OCI-LY7 (cell line): ENCODE measurements at regions not wholly inside any gene's neighbourhood (a gene's known extent, or its start where the extent isn't known, plus 50 kb on each side); places are given as distances from the start of the nearest gene placed in this dataset.

Experiments
- BruUV-seq: library from RNA; stranded (reverse); fragments of 400-500 nt; replicated peaks from 2 replicates; lab custom pipeline; 2021; lab: Mats Ljungman, UMichigan
- CTCF ChIA-PET: fragments of 300-600 bp; sonication (Branson Sonifier 250); formaldehyde crosslinking; loops from one replicate; lab custom pipeline; 2022; ENCODE audit warnings: antibody characterized with exemption; ENCODE audit not compliant: unreplicated experiment; lab: Charles Lee
- POLR2A ChIA-PET: fragments of 300-600 bp; sonication (Branson Sonifier 250); formaldehyde crosslinking; loops from one replicate; lab custom pipeline; 2022; ENCODE audit warnings: antibody characterized with exemption; lab: Charles Lee
- DNase-seq: peaks from one replicate; pipeline ENCODE4 v3.0.0-alpha.2; 2015; ENCODE audit warnings: low spot score
- H2AFZ ChIP-seq: fragments of 200-600 bp; sonication (generic), shearing (Covaris generic); 2 replicates; pipeline ENCODE4 v1.6.1; 2014; ENCODE audit warnings: mild to moderate bottlenecking, antibody characterized with exemption, low read length, moderate library complexity
- H3K27ac ChIP-seq: fragments of 200-600 bp; sonication (generic); 2 replicates; pipeline ENCODE4 v1.5.1; 2014; ENCODE audit warnings: mixed run types, low read depth, mild to moderate bottlenecking, moderate library complexity, low read length, inconsistent platforms; ENCODE audit not compliant: poor library complexity, severe bottlenecking
- H3K36me3 ChIP-seq: fragments of 200-600 bp; sonication (generic); 2 replicates; pipeline ENCODE4 v1.6.1; 2014; ENCODE audit warnings: mild to moderate bottlenecking, antibody characterized with exemption, low read length, moderate library complexity, mixed read lengths; ENCODE audit not compliant: insufficient read depth
- H3K4me1 ChIP-seq: fragments of 200-600 bp; sonication (generic); 2 replicates; pipeline ENCODE4 v1.5.1; 2014; ENCODE audit warnings: mild to moderate bottlenecking, low read length; ENCODE audit not compliant: insufficient read depth, poor library complexity, severe bottlenecking
- H3K4me2 ChIP-seq: fragments of 200-600 bp; sonication (generic); 2 replicates; pipeline ENCODE4 v1.6.1; 2014; ENCODE audit warnings: mild to moderate bottlenecking, low read length
- H3K4me3 ChIP-seq: fragments of 200-600 bp; sonication (generic); 2 replicates; pipeline ENCODE4 v1.5.1; 2014; ENCODE audit warnings: mild to moderate bottlenecking, low read depth, low read length; ENCODE audit not compliant: poor library complexity, severe bottlenecking
- H3K79me2 ChIP-seq: fragments of 200-600 bp; sonication (generic); 2 replicates; pipeline ENCODE4 v1.6.1; 2016; ENCODE audit warnings: low read depth, mild to moderate bottlenecking, low read length, moderate library complexity, mixed read lengths; ENCODE audit not compliant: insufficient read depth
- H3K9me2 ChIP-seq: fragments of 200-600 bp; sonication (generic); 2 replicates; pipeline ENCODE4 v1.6.1; 2016; ENCODE audit warnings: mild to moderate bottlenecking, low read length, mixed read lengths; ENCODE audit not compliant: insufficient read depth
- H3K9me3 ChIP-seq: fragments of 200-600 bp; sonication (generic); 2 replicates; pipeline ENCODE4 v1.6.1; 2014; ENCODE audit warnings: mild to moderate bottlenecking, mixed run types, low read length, mixed read lengths
- H4K20me1 ChIP-seq: fragments of 200-600 bp; sonication (generic); 2 replicates; pipeline ENCODE4 v1.6.1; 2014; ENCODE audit warnings: mild to moderate bottlenecking, antibody characterized with exemption, low read length, moderate library complexity, mixed read lengths; ENCODE audit not compliant: insufficient read depth
- EZH2phosphoT487 ChIP-seq: fragments of 200-600 bp; sonication (generic); IDR thresholded peaks from 2 replicates; pipeline ENCODE4 v1.6.1; 2018; ENCODE audit warnings: low read depth, borderline replicate concordance, mild to moderate bottlenecking, mixed run types, antibody characterized with exemption, low read length, moderate library complexity, mixed read lengths
- intact Hi-C: fragments of 100-400 bp; cut with micrococcal nuclease; formaldehyde crosslinking; loops from one replicate; pipeline ENCODE4 v1.10.0; 2022; ENCODE audit not compliant: unreplicated experiment
- TF ChIP-seq, protein P1 (sequence below): fragments of 200-600 bp; sonication (generic); conservative IDR thresholded peaks from 2 replicates; pipeline ENCODE4 v1.5.1; 2014; ENCODE audit warnings: mild to moderate bottlenecking, antibody characterized with exemption, low read length, moderate library complexity, mixed read lengths

DNA sequence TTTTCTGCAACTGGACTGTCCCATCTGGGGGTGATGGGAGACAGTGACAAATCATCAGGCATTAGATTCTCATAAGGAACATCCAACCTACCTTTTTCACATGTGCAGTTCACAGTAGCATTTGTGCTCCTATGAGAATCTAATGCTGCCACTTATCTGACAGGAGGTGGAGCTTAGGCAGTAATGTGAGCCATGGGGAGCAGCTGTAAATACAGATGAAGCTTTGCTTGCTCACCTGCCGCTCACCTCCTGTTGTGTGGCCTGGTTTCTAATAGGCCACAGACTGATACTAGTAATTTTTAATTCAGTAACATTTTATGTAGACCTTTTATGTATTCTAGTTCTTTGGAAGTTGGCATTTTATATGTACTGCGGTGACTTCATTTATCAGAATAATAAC is 180.1 kb upstream of the SPOPL start:
- TF ChIP-seq, protein P1, sequence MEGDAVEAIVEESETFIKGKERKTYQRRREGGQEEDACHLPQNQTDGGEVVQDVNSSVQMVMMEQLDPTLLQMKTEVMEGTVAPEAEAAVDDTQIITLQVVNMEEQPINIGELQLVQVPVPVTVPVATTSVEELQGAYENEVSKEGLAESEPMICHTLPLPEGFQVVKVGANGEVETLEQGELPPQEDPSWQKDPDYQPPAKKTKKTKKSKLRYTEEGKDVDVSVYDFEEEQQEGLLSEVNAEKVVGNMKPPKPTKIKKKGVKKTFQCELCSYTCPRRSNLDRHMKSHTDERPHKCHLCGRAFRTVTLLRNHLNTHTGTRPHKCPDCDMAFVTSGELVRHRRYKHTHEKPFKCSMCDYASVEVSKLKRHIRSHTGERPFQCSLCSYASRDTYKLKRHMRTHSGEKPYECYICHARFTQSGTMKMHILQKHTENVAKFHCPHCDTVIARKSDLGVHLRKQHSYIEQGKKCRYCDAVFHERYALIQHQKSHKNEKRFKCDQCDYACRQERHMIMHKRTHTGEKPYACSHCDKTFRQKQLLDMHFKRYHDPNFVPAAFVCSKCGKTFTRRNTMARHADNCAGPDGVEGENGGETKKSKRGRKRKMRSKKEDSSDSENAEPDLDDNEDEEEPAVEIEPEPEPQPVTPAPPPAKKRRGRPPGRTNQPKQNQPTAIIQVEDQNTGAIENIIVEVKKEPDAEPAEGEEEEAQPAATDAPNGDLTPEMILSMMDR = no peak
- no peak for TF ChIP-seq EZH2phosphoT487
- no TSS peak for BruUV-seq

DNA sequence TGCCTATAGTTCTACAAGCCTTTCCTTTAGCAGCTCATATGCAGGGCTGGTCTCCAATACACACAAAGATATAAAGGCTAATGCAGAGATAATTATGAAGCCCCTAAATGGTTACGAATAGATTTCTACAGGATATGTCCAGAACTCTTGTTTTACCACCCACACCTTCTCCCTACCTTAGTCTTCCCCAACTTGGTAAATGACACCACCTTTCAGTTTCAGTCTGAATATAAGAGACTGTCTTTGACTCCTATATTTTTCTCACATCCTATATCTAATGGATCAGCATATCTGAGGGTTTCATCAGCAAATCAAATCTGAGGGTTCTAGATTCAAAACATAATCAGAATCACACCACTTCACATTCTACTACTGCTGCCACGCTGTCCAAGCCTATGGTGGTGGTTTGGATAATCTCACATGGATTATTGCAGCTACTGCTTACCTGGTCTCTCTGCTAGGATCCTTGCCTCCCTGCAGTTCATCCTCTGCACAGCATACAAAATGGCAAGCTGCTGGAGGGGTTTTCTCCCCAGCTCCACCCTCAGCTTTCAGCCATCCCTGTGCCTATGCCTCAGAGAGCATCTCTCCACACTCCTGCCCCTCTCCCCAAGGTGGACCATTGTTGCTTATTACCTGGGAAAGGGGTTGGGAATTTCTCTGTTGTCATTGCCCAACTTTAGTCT is 178.0 kb upstream of the SPOPL start:
- H3K4me2 ChIP-seq = no peak overlapping the region
- H2AFZ ChIP-seq = no peak overlapping the region
- no peaks in the 10 kb centered on the region for H3K9me3 ChIP-seq
- TF ChIP-seq, protein P1 = no peak
- TF ChIP-seq EZH2phosphoT487 = no peak
- H3K9me2 ChIP-seq = no peaks in the 10 kb centered on the region
- no TSS peak for BruUV-seq
- H3K27ac ChIP-seq = no peak overlapping the region
- no peaks in the 10 kb centered on the region for H3K4me1 ChIP-seq
- ChIA-PET CTCF (no interaction called here), POLR2A (no interaction called here)
- intact Hi-C loops = no loop called here
- no peak overlapping the region for H3K4me3 ChIP-seq
- no peaks in the 10 kb centered on the region for H4K20me1 ChIP-seq
- no peaks in the 10 kb centered on the region for H3K36me3 ChIP-seq
- H3K79me2 ChIP-seq = no peaks in the 10 kb centered on the region
- DNase-seq = no peak

More for the DNA sequence above, 180.1 kb upstream of the SPOPL start:
- H3K9me2 ChIP-seq = no peaks in the 10 kb centered on the region
- DNase-seq = no peak
- no peak overlapping the region for H3K4me3 ChIP-seq
- no peaks in the 10 kb centered on the region for H3K4me1 ChIP-seq
- no peaks in the 10 kb centered on the region for H4K20me1 ChIP-seq
- intact Hi-C loops = no loop called here
- H3K27ac ChIP-seq = no peak overlapping the region
- H3K79me2 ChIP-seq = no peaks in the 10 kb centered on the region
- no peak overlapping the region for H2AFZ ChIP-seq
- no peaks in the 10 kb centered on the region for H3K9me3 ChIP-seq
- no peak overlapping the region for H3K4me2 ChIP-seq
- ChIA-PET POLR2A (no interaction called here), CTCF (no interaction called here)
- H3K36me3 ChIP-seq = no peaks in the 10 kb centered on the region

DNA sequence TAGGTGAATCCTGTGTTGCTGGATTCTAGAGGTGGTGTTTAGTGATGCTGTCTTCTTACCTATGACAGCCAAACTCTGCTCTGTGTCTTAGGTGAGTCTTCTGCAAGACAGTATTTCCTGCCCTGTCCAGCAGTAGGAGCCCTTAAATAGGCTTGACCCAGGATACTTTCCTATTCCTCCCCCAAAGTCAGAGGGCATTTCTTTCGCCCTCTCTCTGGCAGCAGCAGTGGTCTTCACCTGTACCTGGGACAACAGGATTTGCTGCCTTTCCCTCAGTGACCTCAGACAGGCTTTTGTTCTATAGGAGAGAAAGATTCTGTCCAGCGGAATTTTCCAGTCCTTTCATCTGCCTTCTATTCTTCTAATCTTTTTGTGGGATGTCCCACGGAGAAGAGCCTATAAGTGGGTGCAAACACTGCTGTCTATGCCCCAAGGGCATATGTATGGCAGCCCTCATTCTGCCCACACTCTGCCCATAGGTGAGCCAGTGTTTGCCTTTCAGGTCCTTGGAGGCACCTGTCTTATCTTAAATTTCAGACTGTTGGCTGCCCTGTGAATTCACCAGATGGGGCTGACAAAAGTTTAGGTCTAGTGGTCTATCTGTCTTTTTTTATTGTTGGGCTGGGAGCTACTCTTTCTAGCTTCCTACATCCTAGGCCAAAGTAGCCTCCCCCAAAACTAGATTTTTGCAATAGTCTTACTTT is 177.3 kb upstream of the SPOPL start:
- H3K4me3 ChIP-seq = no peak overlapping the region
- DNase-seq = peak; percentile 2
- no peak overlapping the region for H2AFZ ChIP-seq
- TF ChIP-seq, protein P1 = no peak
- no peak for TF ChIP-seq EZH2phosphoT487
- H3K79me2 ChIP-seq = no peaks in the 10 kb centered on the region
- BruUV-seq = no TSS peak
- H3K4me2 ChIP-seq = no peak overlapping the region
- no peaks in the 10 kb centered on the region for H3K9me3 ChIP-seq
- POLR2A ChIA-PET = interaction anchor here (0.6 kb wide), 1 partner anchor 159 kb away, joined by 3 read pairs; no protein-coding TSS in a partner anchor
- H3K9me2 ChIP-seq = no peaks in the 10 kb centered on the region
- H4K20me1 ChIP-seq = no peaks in the 10 kb centered on the region
- H3K27ac ChIP-seq = no peak overlapping the region
- intact Hi-C loops = no loop called here
- H3K4me1 ChIP-seq = no peaks in the 10 kb centered on the region
- CTCF ChIA-PET = no interaction called here
- H3K36me3 ChIP-seq = no peaks in the 10 kb centered on the region
